SJSA1 (cell line): ENCODE measurements at regions not wholly inside any gene's neighbourhood (a gene's known extent, or its start where the extent isn't known, plus 50 kb on each side); places are given as distances from the start of the nearest gene placed in this dataset.

Experiments
- DNase-seq, 2 experiments: peaks; one replicate each; pipeline ENCODE4 v3.0.0-alpha.2; 2015 to 2020; ENCODE audit warnings: low spot score in 2 of 2, low read depth in 1 of 2
- H3K27ac ChIP-seq: fragments of 250-450 bp; sonication (Bioruptor Pico); 2 replicates; pipeline ENCODE4 v1.5.1; 2020; ENCODE audit warnings: mild to moderate bottlenecking, moderate library complexity
- H3K27me3 ChIP-seq: fragments of 250-450 bp; sonication (Bioruptor Pico); replicated peaks from 2 replicates; pipeline ENCODE4 v1.5.1; 2020; ENCODE audit warnings: mild to moderate bottlenecking, moderate library complexity
- H3K36me3 ChIP-seq: fragments of 250-450 bp; sonication (Bioruptor Pico); 2 replicates; pipeline ENCODE4 v1.5.1; 2020; ENCODE audit warnings: mild to moderate bottlenecking
- H3K4me1 ChIP-seq: fragments of 250-450 bp; sonication (Bioruptor Pico); replicated peaks from 2 replicates; pipeline ENCODE4 v1.6.1; 2021; ENCODE audit warnings: mild to moderate bottlenecking
- H3K4me3 ChIP-seq: fragments of 250-450 bp; sonication (Bioruptor Pico); 2 replicates; pipeline ENCODE4 v1.5.1; 2020; ENCODE audit warnings: mild to moderate bottlenecking
- H3K9me3 ChIP-seq: fragments of 250-450 bp; sonication (Bioruptor Pico); replicated peaks from 2 replicates; pipeline ENCODE4 v1.5.1; 2020; ENCODE audit warnings: mild to moderate bottlenecking

DNA sequence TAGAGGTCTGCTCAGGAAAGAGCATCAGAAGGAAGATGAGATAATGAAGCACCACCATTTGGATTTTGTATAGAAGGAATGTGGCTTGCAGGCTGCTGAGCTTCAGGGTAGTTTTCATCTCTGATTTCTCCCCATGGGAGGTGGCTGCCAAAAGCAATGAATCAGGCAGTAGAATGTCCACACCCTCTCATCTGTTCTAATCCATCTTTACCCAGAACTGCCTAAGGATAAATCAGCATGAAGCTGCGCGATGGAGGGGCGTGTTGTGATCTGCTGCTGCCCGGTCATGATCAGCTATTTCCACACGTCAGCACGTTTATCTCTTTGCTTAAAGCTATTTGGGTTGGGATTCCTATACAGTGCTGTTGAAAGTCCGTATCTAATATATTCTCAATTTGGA lies 295.4 kb downstream of the FOXA2 start:
- Histone ChIP-seq H3K27ac (no peak overlapping the region), H3K36me3 (no peaks in the 10 kb centered on the region), H3K9me3 (no peaks in the 10 kb centered on the region), H3K4me1 (no peaks in the 10 kb centered on the region), H3K4me3 (no peak overlapping the region), H3K27me3 (no peaks in the 10 kb centered on the region)
- DNase-seq: no peak

DNA sequence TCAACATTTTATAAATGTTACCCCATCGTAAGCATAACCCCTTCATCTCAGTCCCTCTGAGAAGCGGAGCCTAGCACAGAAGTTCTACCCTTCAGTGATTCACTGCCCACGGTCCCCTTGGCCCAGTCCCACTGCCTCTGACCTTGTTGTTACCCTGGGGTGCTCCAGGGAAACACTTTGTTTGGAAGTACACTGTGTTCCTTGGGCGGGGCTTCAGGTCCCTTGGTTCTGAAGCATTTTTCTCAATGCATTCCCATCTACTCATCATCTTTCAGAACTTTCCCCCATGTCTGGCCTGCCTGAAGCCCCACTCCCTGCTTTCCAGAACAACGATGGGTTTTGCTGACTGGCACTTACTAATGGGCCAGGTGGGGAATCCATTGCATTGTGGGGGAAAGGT lies 296.2 kb downstream of the FOXA2 start:
- Histone ChIP-seq H3K27ac (no peak overlapping the region), H3K4me1 (no peaks in the 10 kb centered on the region), H3K27me3 (no peaks in the 10 kb centered on the region), H3K36me3 (no peaks in the 10 kb centered on the region), H3K9me3 (no peaks in the 10 kb centered on the region), H3K4me3 (no peak overlapping the region)
- no peak for DNase-seq

- Histone ChIP-seq H3K27ac (no peak overlapping the region), H3K9me3 (no peaks in the 10 kb centered on the region), H3K27me3 (no peaks in the 10 kb centered on the region), H3K36me3 (no peaks in the 10 kb centered on the region), H3K4me1 (no peaks in the 10 kb centered on the region), H3K4me3 (no peak overlapping the region)
- DNase-seq: no peak
Observed at GRCh38 chr20:22285555-22285954, 298.8 kb downstream of the FOXA2 start.

DNA sequence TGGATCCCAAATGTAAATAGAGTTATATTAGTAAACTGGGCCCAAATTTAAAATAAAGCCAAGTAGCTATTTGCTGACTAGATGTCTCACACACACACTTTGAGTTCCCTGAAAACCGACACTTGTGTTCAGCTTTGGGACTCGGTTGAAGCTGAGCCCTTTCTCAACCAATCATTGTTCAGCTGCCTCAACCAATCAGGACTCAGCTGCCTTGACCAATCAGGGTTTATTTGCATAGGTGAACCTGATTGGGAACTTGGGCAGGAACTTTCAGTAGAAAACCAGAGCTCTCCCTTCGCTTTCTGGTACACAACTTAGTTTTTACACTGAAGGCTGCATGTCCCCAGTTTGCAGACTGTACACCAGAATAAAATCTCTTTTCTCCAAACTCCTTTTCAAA lies 301.7 kb downstream of the FOXA2 start:
- H3K4me3 ChIP-seq: no peak overlapping the region
- DNase-seq: no peak
- H3K9me3 ChIP-seq: no peaks in the 10 kb centered on the region
- H3K4me1 ChIP-seq: no peaks in the 10 kb centered on the region
- H3K27me3 ChIP-seq: no peaks in the 10 kb centered on the region
- no peaks in the 10 kb centered on the region for H3K36me3 ChIP-seq
- H3K27ac ChIP-seq: no peak overlapping the region

- Histone ChIP-seq H3K4me1 (no peaks in the 10 kb centered on the region), H3K36me3 (no peaks in the 10 kb centered on the region), H3K4me3 (no peak overlapping the region), H3K27ac (no peak overlapping the region), H3K27me3 (no peaks in the 10 kb centered on the region), H3K9me3 (no peaks in the 10 kb centered on the region)
- DNase-seq: no peak
Observed at GRCh38 chr20:22274330-22274729, 310.0 kb downstream of the FOXA2 start.

GRCh38 chr20:22268675-22269074 lies 315.7 kb downstream of the FOXA2 start:
- Histone ChIP-seq H3K4me1 (no peaks in the 10 kb centered on the region), H3K27me3 (no peaks in the 10 kb centered on the region), H3K4me3 (no peak overlapping the region), H3K27ac (no peak overlapping the region), H3K9me3 (no peaks in the 10 kb centered on the region), H3K36me3 (no peaks in the 10 kb centered on the region)
- DNase-seq: no peak

DNA sequence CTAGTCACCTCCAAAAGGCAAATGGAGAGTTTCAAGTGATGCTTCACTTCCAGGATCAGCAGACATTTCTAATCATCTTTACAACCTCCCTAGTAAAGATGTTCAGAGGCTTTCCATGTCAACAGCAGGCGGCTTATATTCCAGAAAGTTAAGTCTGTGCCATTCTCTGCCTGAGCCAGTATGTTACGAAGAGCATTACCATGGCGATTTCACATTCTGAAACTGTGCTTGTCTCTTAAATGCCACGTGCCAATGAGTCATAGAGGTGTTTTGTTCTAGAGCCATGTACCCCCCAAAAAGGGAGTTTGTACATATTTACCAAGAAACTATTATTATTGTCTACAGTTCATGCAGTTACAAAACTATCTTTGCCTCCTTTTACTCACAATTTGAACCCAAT lies 319.5 kb downstream of the FOXA2 start:
- no peaks in the 10 kb centered on the region for H3K9me3 ChIP-seq
- no peaks in the 10 kb centered on the region for H3K4me1 ChIP-seq
- DNase-seq: no peak
- no peaks in the 10 kb centered on the region for H3K36me3 ChIP-seq
- no peaks in the 10 kb centered on the region for H3K27me3 ChIP-seq
- no peak overlapping the region for H3K4me3 ChIP-seq
- H3K27ac ChIP-seq: no peak overlapping the region

DNA sequence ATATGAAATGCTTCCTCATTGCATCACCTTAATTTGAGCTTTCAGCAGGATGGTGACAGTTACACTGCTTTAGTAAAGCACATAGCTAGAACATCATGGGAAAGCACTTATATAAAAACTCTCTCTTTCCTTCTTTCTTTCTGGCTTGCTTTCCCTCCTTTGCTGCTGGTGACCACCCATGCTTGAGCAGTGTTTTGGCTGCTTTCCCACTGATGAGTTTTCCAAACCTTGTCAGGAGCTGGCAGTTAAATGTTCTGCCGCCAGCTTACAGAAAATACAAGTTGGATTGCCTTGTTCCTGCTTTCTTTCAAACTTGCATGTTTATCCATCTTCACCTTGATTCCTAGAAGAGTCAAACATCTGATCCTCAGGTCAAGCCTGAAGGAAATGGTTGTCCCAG lies 323.9 kb downstream of the FOXA2 start:
- Histone ChIP-seq H3K36me3 (no peaks in the 10 kb centered on the region), H3K4me3 (no peak overlapping the region), H3K4me1 (no peaks in the 10 kb centered on the region), H3K9me3 (no peaks in the 10 kb centered on the region), H3K27me3 (no peaks in the 10 kb centered on the region), H3K27ac (no peak overlapping the region)
- DNase-seq: no peak

DNA sequence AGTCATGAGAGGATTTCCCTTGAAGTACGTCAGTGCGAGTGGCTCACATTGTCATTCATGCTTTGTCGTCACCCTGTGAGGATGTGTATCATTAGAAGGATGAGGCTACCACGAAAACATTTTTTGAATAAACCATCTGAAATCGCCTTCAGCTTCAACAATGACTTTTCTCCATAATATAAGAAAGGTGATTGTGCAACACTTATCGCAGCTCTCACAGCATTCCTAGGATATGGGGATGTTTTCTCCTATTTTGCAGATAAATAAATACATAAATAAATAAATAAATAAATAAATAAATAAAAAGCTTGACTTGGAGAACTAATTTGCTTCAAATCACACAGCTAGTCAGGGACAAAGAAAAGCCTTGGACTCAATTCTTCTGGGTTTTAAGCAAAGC lies 326.5 kb downstream of the FOXA2 start:
- Histone ChIP-seq H3K9me3 (no peaks in the 10 kb centered on the region), H3K27ac (no peak overlapping the region), H3K27me3 (no peaks in the 10 kb centered on the region), H3K4me3 (no peak overlapping the region), H3K4me1 (no peaks in the 10 kb centered on the region), H3K36me3 (no peaks in the 10 kb centered on the region)
- DNase-seq: no peak

DNA sequence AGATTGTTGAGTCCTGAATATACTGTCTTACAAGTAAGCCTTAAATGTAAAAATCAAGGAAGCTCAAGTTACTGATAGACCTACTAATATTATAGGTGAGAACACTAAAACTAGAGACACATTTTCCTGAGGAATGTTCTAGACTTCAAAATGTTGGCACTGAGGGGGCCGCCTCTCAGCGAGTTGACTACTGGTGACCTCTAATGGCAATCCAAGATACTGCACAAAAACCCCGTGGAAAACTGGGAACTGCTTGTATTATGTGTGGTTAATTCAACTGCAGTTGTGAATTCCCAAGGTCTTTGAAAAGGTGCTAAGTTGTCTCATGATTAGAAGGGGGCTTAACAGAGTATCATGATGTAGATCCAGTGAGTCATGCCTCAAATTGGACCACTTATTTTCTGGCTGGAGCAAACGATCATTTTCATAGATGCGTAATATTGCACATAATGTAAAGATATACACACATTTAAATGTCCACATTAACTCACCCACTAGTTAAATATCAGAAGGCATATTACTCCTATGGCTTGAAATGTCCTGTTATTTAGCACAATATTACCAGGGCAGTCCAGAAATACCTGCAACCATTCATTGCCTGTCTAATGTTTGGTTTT lies 336.2 kb downstream of the FOXA2 start:
- Histone ChIP-seq H3K4me1 (no peaks in the 10 kb centered on the region), H3K36me3 (no peaks in the 10 kb centered on the region), H3K27me3 (no peaks in the 10 kb centered on the region), H3K4me3 (no peak overlapping the region), H3K9me3 (no peaks in the 10 kb centered on the region), H3K27ac (no peak overlapping the region)
- DNase-seq: peak in 1 of 2 experiments; percentile 9

GRCh38 chr20:22245139-22245538 lies 339.2 kb downstream of the FOXA2 start:
- Histone ChIP-seq H3K4me1 (no peaks in the 10 kb centered on the region), H3K36me3 (no peaks in the 10 kb centered on the region), H3K27ac (no peak overlapping the region), H3K27me3 (no peaks in the 10 kb centered on the region), H3K4me3 (no peak overlapping the region), H3K9me3 (no peaks in the 10 kb centered on the region)
- no peak for DNase-seq

DNA sequence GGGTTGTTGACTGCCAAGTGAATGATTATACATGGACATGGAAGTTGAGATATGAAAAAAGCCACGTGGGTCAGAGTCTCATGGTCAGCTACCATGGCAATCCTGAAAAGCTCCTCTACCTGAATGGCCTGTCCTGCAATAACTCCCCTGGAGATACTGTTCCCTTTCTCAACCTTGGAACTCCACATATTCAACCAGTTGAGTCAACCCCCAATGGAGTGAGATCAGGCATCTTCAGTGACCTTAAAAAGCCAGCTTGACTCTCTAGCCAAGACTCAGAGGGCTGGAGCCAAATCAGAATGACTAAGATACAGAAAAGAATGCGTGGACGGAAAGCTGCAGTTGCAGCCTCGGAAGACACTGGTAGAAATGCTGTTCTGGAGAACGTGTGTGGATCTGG lies 341.3 kb downstream of the FOXA2 start:
- DNase-seq: no peak
- H3K4me1 ChIP-seq: no peaks in the 10 kb centered on the region
- H3K36me3 ChIP-seq: no peaks in the 10 kb centered on the region
- no peak overlapping the region for H3K4me3 ChIP-seq
- no peaks in the 10 kb centered on the region for H3K9me3 ChIP-seq
- H3K27ac ChIP-seq: no peak overlapping the region
- no peaks in the 10 kb centered on the region for H3K27me3 ChIP-seq

DNA sequence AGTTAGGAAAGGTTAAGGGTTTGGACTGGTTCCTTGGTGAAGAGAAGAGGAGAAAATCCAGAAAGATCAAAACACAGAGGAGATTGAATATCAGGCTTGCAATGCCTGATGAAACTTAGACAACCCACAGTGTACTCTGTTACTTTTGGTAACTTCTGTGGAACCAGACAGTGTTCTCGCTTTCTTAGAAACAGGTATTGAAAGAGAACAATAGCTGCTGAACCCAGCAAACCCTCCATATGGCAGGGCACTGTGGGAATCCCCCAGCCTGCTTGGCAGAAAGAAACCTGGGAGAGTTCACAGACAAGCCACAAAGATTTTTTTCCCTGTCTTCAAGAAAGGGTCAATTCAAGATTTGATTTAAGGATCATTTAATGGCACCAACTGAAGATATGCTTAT lies 342.8 kb downstream of the FOXA2 start:
- Histone ChIP-seq H3K27ac (no peak overlapping the region), H3K36me3 (no peaks in the 10 kb centered on the region), H3K4me1 (no peaks in the 10 kb centered on the region), H3K27me3 (peaks cover 2% of the 10 kb centered on the region; the same call in 1 of the 2 replicates), H3K4me3 (no peak overlapping the region), H3K9me3 (no peaks in the 10 kb centered on the region)
- no peak for DNase-seq

DNA sequence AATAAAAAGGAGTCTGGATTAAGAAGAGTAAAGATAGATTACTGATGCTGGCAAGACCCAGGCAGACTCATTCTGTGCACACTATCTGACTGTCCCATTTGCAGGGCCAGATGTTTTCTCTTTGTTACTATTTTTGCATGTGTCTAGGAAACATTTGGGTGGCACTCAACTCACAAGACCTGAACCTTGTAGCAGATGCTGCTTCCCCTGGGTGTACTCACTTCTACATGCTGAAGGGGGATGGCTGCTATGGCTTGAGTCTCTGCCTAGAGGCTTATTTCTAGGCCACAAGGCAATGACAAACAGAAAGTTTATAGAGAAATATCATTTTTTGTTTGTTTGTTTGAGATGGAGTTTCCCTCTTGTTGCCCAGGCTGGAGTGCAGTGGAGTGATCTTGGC lies 351.4 kb downstream of the FOXA2 start:
- no peaks in the 10 kb centered on the region for H3K36me3 ChIP-seq
- no peak overlapping the region for H3K27ac ChIP-seq
- H3K27me3 ChIP-seq: peaks cover 3% of the 10 kb centered on the region; the same call in 1 of the 2 replicates
- H3K9me3 ChIP-seq: no peaks in the 10 kb centered on the region
- no peak for DNase-seq
- H3K4me1 ChIP-seq: no peaks in the 10 kb centered on the region
- no peak overlapping the region for H3K4me3 ChIP-seq

DNA sequence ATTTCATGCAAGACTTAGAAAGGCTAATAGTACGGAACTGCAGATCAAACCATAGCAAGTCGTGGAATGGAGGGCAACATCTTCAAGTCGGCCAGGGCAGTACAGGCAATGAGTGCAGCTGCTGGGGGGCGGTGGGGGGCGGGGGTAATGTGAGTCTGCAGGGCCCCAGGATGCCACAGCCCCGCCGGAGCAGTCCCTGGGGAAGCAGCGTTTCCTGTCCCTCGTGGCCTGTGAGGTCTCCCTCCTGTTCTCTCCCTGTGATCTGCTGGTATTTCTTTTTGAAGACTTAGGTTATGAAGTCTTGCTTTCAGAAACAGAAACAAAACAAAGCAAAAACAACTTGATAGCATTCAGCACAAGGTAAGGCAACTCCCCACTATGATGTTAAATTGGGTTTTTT lies 351.9 kb downstream of the FOXA2 start:
- H3K4me3 ChIP-seq: no peak overlapping the region
- peaks cover 3% of the 10 kb centered on the region; the same call in 1 of the 2 replicates for H3K27me3 ChIP-seq
- no peaks in the 10 kb centered on the region for H3K4me1 ChIP-seq
- DNase-seq: no peak
- H3K27ac ChIP-seq: no peak overlapping the region
- H3K36me3 ChIP-seq: no peaks in the 10 kb centered on the region
- no peaks in the 10 kb centered on the region for H3K9me3 ChIP-seq
